SK-N-SH (cell line): ENCODE measurements at regions not wholly inside any gene's neighbourhood (a gene's known extent, or its start where the extent isn't known, plus 50 kb on each side); places are given as distances from the start of the nearest gene placed in this dataset.

ENCODE experiments used
- CTCF ChIA-PET: fragments of 300-600, 350-600 bp; formaldehyde crosslinking; extraction: SDS; loops from one replicate; lab custom pipeline; 2021; lab: Yijun Ruan, JAX
- POLR2A ChIA-PET: fragments of 350-600 bp; sonication (Branson Sonifier 250); formaldehyde crosslinking; extraction: SDS; loops from one replicate; lab custom pipeline; 2020; ENCODE audit warnings: antibody characterized with exemption, inconsistent platforms; lab: Yijun Ruan, JAX
- DNase-seq: peaks from one replicate; pipeline ENCODE4 v3.0.0; 2012
- H2AFZ ChIP-seq: fragments of 200-600 bp; sonication (generic); 2 replicates; pipeline ENCODE4 v1.8.1; 2016; ENCODE audit warnings: antibody characterized with exemption, mild to moderate bottlenecking, low read depth
- H3F3A ChIP-seq: fragments of 200-600 bp; sonication (generic); replicated peaks from 2 replicates; pipeline ENCODE3; 2016; ENCODE audit warnings: antibody characterized with exemption, mild to moderate bottlenecking; ENCODE audit not compliant: insufficient read depth
- H3K27ac ChIP-seq, 2 experiments: fragments of 200-500 bp in 1 of 2; fragments of 200-600 bp in 1 of 2; sonication (Bioruptor generic) in 1 of 2; sonication (generic), shearing (Covaris generic) in 1 of 2; 2 replicates each; pipeline versions ENCODE4 v1.5.1 to v1.6.1; 2014 to 2016; ENCODE audit warnings: low read depth in 2 of 2, inconsistent platforms in 1 of 2, low read length in 1 of 2, mild to moderate bottlenecking in 1 of 2, mixed read lengths in 1 of 2
- H3K27me3 ChIP-seq: fragments of 200-600 bp; sonication (generic), shearing (Covaris generic); 2 replicates; pipeline ENCODE4 v1.6.1; 2016; ENCODE audit warnings: mixed run types; ENCODE audit not compliant: insufficient read depth
- H3K36me3 ChIP-seq, 2 experiments: fragments of 200-500 bp in 1 of 2; fragments of 200-600 bp in 1 of 2; sonication (Bioruptor generic) in 1 of 2; sonication (generic) in 1 of 2; replicated peaks in 1 of 2; 2 replicates each; pipeline versions ENCODE3 to v1.5.1; 2014 to 2016; ENCODE audit warnings: low read length in 1 of 2, mild to moderate bottlenecking in 1 of 2; ENCODE audit not compliant: insufficient read depth in 2 of 2, control insufficient read depth in 1 of 2
- H3K4me1 ChIP-seq, 2 experiments: fragments of 200-500 bp in 1 of 2; fragments of 200-600 bp in 1 of 2; sonication (Bioruptor generic) in 1 of 2; sonication (generic), shearing (Covaris generic) in 1 of 2; 2 replicates each; pipeline versions ENCODE4 v1.5.1 to v1.6.1; 2014 to 2016; ENCODE audit warnings: low read depth in 1 of 2, low read length in 1 of 2, mixed run types in 1 of 2; ENCODE audit not compliant: insufficient read depth in 2 of 2, control insufficient read depth in 1 of 2
- H3K4me2 ChIP-seq: fragments of 200-600 bp; sonication (generic), shearing (Covaris generic); 2 replicates; pipeline ENCODE4 v1.6.1; 2017; ENCODE audit warnings: mixed run types
- H3K4me3 ChIP-seq, 2 experiments: fragments of 200-500 bp in 1 of 2; fragments of 200-600 bp in 1 of 2; sonication (Bioruptor generic) in 1 of 2; sonication (generic), shearing (Covaris generic) in 1 of 2; 2 replicates each; pipeline versions ENCODE4 v1.5.1 to v1.8.1; 2014 to 2016; ENCODE audit warnings: low read depth in 2 of 2, inconsistent platforms in 1 of 2, low read length in 1 of 2, mild to moderate bottlenecking in 1 of 2, mixed read lengths in 1 of 2, moderate library complexity in 1 of 2
- H3K79me2 ChIP-seq: fragments of 200-600 bp; sonication (generic); 2 replicates; pipeline ENCODE4 v1.8.1; 2017; ENCODE audit warnings: mild to moderate bottlenecking; ENCODE audit not compliant: insufficient read depth
- H3K9ac ChIP-seq: fragments of 200-600 bp; sonication (generic); 2 replicates; pipeline ENCODE4 v1.6.1; 2017; ENCODE audit warnings: mixed run types
- H3K9me2 ChIP-seq: fragments of 200-600 bp; sonication (generic); 2 replicates; pipeline ENCODE4 v1.6.1; 2017; ENCODE audit warnings: mixed run types
- H3K9me3 ChIP-seq: fragments of 200-600 bp; sonication (generic); 2 replicates; pipeline ENCODE4 v1.6.1; 2017; ENCODE audit warnings: mixed run types, mild to moderate bottlenecking, moderate library complexity
- H4K20me1 ChIP-seq: fragments of 200-600 bp; sonication (generic); 2 replicates; pipeline ENCODE4 v1.6.1; 2017; ENCODE audit warnings: mild to moderate bottlenecking, mixed run types; ENCODE audit not compliant: insufficient read depth
- CHD2 ChIP-seq: fragments of 150-350 bp; IDR thresholded peaks from 2 replicates; pipeline ENCODE4 v1.6.1; 2018; ENCODE audit warnings: low read length; ENCODE audit not compliant: partially characterized antibody
- CTCF ChIP-seq: fragments of 200-600 bp; sonication (generic); IDR thresholded peaks from 2 replicates; pipeline ENCODE4 v1.6.1; 2017; ENCODE audit warnings: antibody characterized with exemption, mild to moderate bottlenecking, moderate library complexity
- EP300 ChIP-seq, 2 experiments: IDR thresholded peaks; 2 replicates each; pipeline versions ENCODE4 v1.4.0 to v1.6.1; 2012; ENCODE audit warnings: borderline replicate concordance in 1 of 2, low read depth in 1 of 2, low read length in 1 of 2
- EZH2phosphoT487 ChIP-seq: fragments of 200-600 bp; sonication (generic); IDR thresholded peaks from 2 replicates; pipeline ENCODE4 v1.6.1; 2017; ENCODE audit warnings: low read depth, mixed run types, mild to moderate bottlenecking, antibody characterized with exemption, moderate library complexity, borderline replicate concordance
- FOXJ3 ChIP-seq: sonication (generic); formaldehyde crosslinking; IDR thresholded peaks from 2 replicates; pipeline ENCODE4 v1.5.1; 2020; ENCODE audit warnings: mild to moderate bottlenecking, missing genetic modification reagents
- GABPA ChIP-seq: IDR thresholded peaks from 2 replicates; pipeline ENCODE4 v1.4.0; 2012; ENCODE audit warnings: low read depth, mild to moderate bottlenecking
- MEF2A ChIP-seq: IDR thresholded peaks from 2 replicates; pipeline ENCODE4 v1.4.0; 2012; ENCODE audit warnings: low read depth, borderline replicate concordance
- MXI1 ChIP-seq: IDR thresholded peaks from 2 replicates; pipeline ENCODE4 v1.6.1; 2012; ENCODE audit warnings: mild to moderate bottlenecking, low read depth, low read length, improper control_type of control experiment
- NRF1 ChIP-seq: IDR thresholded peaks from 2 replicates; pipeline ENCODE4 v1.6.1; 2012; ENCODE audit warnings: low read depth, mild to moderate bottlenecking, low read length
- RAD21 ChIP-seq: IDR thresholded peaks from 2 replicates; pipeline ENCODE4 v1.6.1; 2012; ENCODE audit warnings: mild to moderate bottlenecking, low read length
- TAF1 ChIP-seq: IDR thresholded peaks from 2 replicates; pipeline ENCODE4 v1.6.1; 2012; ENCODE audit warnings: low read depth, mild to moderate bottlenecking, low read length, moderate library complexity, borderline replicate concordance
- YY1 ChIP-seq: IDR thresholded peaks from 2 replicates; pipeline ENCODE4 v1.4.0; 2012; ENCODE audit warnings: low read depth, mild to moderate bottlenecking
- WGBS: methylation state at CpG from one replicate; pipeline ENCODE4 v1.1.6; 2017; ENCODE audit warnings: low lambda C conversion rate; 5-methylcytosine and 5-hydroxymethylcytosine counted together
- TF ChIP-seq, protein P1 (sequence below): fragments of 150-350 bp; IDR thresholded peaks from 2 replicates; pipeline ENCODE4 v1.6.1; 2017; ENCODE audit warnings: antibody characterized with exemption, low read length, low read depth, borderline replicate concordance

- Histone ChIP-seq H3K27ac (no peak overlapping the region), H3K36me3 (no peaks in the 10 kb centered on the region), H3K79me2 (no peaks in the 10 kb centered on the region), H3K27me3 (no peaks in the 10 kb centered on the region), H3K9me3 (no peaks in the 10 kb centered on the region)
- POLR2A ChIA-PET, result no interaction called here
- DNase-seq, result no peak
- TF ChIP-seq EP300 (IDR thresholded peaks at IDR 0.05; ENCODE audit: borderline replicate concordance in 1 of 2, low read depth in 1 of 2, low read length in 1 of 2) (no peak), MXI1 (no peak), EZH2phosphoT487 (no peak), GABPA (no peak), CTCF (peak; percentile 43), YY1 (no peak), RAD21 (peak; percentile 34)
- TF ChIP-seq, all 33 proteins: peak for 2
- CTCF ChIA-PET, result interaction anchor here (1.4 to 1.9 kb wide), 2 partner anchors 281 to 650 kb away, joined by 3 to 7 read pairs; no protein-coding TSS in a partner anchor
- no peak overlapping the region for H3K4me3 ChIP-seq
- no peaks in the 10 kb centered on the region for H4K20me1 ChIP-seq
- H3F3A ChIP-seq, result no peaks in the 10 kb centered on the region
- no peak overlapping the region for H3K9ac ChIP-seq
- H3K4me2 ChIP-seq, result no peak overlapping the region
- peaks cover 6 to 12% of the 10 kb centered on the region in 2 experiments; a peak in 3 of 4 replicates for H3K4me1 ChIP-seq
- no peak overlapping the region for H2AFZ ChIP-seq
- no peaks in the 10 kb centered on the region for H3K9me2 ChIP-seq
- WGBS, result 76% methylated on average over 4 of the region's 4 CpGs
These were observed 168.2 kb upstream of the PDGFD start for GRCh38 chr11:104332110-104332509.

DNA sequence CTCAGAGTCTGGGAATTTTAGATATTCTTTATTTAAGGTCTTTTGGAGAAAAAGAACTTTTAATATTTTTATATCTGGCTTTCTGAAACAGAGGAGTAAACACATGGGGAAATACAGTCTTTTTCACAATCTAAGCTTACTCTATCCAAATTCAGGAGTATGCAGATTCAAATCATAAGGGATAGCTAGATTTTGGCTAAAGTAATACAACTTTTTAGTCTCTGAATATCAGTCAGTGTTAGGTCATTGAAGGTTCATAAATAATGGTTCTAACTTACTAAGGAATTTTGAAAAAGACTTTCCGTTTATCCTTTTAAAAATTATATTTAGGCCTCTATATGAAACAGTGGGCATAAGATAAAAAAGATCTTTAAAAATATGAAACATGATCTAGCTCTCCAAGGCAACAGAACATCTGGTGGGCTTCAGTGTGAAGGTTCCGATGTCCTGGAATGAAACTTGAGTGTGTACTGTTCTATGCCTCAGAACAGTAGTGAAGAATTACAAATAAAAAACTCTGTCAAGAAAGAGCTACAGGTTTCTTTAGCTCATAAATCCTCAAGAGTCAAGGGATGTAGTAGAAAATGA, 165.2 kb upstream of the PDGFD start:
- no peaks in the 10 kb centered on the region for H3K36me3 ChIP-seq
- TF ChIP-seq CHD2 (no peak), EZH2phosphoT487 (no peak), NRF1 (no peak), FOXJ3 (no peak), YY1 (no peak), TAF1 (no peak), MEF2A (no peak)
- TF ChIP-seq, protein P1, sequence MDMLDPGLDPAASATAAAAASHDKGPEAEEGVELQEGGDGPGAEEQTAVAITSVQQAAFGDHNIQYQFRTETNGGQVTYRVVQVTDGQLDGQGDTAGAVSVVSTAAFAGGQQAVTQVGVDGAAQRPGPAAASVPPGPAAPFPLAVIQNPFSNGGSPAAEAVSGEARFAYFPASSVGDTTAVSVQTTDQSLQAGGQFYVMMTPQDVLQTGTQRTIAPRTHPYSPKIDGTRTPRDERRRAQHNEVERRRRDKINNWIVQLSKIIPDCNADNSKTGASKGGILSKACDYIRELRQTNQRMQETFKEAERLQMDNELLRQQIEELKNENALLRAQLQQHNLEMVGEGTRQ, result no peak
- no peaks in the 10 kb centered on the region for H3F3A ChIP-seq
- no peak overlapping the region for H3K4me3 ChIP-seq
- no peak for DNase-seq
- no peak overlapping the region for H2AFZ ChIP-seq
- no peaks in the 10 kb centered on the region for H3K27me3 ChIP-seq
- CTCF ChIA-PET, result interaction anchor here (0.7 kb wide), 1 partner anchor 26 kb away, joined by 3 read pairs; no protein-coding TSS in a partner anchor
- H4K20me1 ChIP-seq, result no peaks in the 10 kb centered on the region
- peak overlapping the region in 1 of 2 experiments; percentile 91; a peak in 1 of 4 replicates for H3K27ac ChIP-seq
- POLR2A ChIA-PET, result no interaction called here
- H3K9me2 ChIP-seq, result no peaks in the 10 kb centered on the region
- peaks cover 0 to 12% of the 10 kb centered on the region in 2 experiments; a peak in 2 of 4 replicates for H3K4me1 ChIP-seq
- H3K79me2 ChIP-seq, result no peaks in the 10 kb centered on the region
- no peak overlapping the region for H3K9ac ChIP-seq
- 75% methylated on average over 2 of the region's 2 CpGs for WGBS
- no peak overlapping the region for H3K4me2 ChIP-seq
- no peaks in the 10 kb centered on the region for H3K9me3 ChIP-seq
